NCI-H1417 treated with DMSO at 0.1 percent for 48 hours (cell line): ENCODE measurements at regions not wholly inside any gene's neighbourhood (a gene's known extent, or its start where the extent isn't known, plus 50 kb on each side); places are given as distances from the start of the nearest gene placed in this dataset.

ENCODE experiments used
- DNase-seq: peaks from one replicate; lab custom pipeline; 2025; lab: John Stamatoyannopoulos, UW

- DNase-seq = no peak
Measured at GRCh38 chr1:208587110-208587509, 342.9 kb upstream of the PLXNA2 start.

DNA sequence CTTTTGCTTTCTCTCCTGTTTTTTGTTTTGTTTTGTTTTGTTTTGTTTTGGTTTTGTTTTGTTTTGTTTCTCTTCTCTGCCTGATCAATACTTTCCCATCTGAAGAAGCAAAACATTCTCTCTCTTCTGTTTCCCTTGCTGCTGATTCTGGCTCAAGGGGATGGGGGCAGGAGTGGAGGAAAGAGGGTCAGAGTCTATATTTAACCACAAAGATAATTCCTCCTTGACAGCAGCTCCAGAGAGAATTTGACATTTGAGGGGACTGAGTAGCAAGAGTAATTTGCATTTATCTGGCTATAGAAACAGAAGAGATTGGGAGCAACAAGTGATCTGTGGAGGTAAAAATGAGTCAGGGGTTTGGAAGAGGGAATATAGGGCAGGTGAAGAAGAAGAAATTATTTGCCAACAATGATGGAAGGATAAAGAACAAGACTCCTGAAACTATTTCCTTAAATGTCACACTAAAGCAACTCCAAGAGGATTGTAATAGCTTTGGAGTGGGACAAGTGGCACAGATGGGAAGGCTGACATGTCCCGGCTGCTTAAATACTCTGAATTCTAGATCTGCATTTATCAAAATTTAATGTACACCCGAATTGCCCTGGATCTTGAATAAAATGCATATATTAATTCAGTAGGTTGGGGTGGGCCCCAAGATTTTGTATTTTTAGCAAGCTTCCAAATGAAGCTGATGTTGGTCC lies 349.3 kb upstream of the PLXNA2 start:
- no peak for DNase-seq

DNA sequence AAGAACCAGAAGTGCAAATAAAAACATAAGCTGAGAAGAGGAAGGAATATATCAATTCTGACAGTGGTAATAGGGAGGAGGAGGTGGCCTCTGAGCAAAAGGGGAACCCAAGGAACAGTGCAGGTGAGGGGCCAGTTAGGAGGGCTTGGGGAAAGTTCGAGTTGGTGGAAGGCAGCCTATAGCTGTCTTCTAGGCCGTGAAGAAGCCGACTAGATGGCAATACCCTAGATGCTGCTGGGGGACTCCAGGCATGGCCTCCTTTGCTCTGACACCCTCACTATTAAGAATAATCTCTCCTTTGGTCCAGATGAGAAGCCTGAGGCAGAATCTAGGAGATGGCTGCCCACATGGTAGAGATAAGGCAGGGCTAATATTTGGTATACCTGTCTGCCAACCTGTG lies 351.1 kb upstream of the PLXNA2 start:
- no peak for DNase-seq

- no peak for DNase-seq
Measured at GRCh38 chr1:208595745-208596144, 351.6 kb upstream of the PLXNA2 start.

DNA sequence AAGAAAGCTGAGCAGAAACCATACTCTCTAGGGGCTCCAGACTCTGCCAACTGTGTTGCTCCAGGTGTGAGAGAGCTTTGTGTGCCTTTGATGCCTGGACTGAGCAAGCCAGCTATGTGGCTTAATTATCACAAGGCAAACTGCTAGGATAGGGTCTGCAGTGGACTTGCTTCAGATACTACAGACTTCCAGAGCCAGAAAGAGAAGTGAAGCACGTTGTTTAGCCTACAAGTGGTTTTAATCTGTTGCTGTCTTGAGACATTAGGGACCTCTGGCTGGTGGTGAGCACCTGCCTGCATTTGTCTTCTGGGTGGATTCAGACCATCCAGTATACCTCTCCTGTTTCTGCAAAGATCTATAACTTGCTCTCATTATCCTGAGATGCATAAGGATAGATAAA lies 353.4 kb upstream of the PLXNA2 start:
- DNase-seq = no peak

GRCh38 chr1:208598021-208598420 lies 353.8 kb upstream of the PLXNA2 start:
- DNase-seq = no peak

DNA sequence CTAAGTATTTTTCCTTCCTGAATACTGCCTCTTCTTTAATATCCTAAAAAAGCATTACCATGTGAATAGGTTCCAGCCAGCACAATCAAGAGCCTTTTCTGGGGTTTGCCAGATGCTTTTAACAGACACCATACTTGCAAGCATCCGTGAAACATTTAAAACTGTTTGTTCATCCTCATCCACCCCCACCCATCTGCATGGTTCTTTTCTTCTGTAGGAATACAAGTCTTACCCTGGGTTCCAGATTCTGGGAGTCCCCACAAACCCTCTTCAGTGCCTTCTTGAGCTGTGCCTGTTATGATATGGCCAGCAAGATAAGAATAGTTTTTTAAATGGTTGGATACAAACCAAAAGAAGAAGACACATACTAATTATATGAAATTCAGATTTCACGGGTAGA lies 354.9 kb upstream of the PLXNA2 start:
- DNase-seq = no peak

GRCh38 chr1:208600456-208601190 lies 356.4 kb upstream of the PLXNA2 start:
- DNase-seq = no peak

DNA sequence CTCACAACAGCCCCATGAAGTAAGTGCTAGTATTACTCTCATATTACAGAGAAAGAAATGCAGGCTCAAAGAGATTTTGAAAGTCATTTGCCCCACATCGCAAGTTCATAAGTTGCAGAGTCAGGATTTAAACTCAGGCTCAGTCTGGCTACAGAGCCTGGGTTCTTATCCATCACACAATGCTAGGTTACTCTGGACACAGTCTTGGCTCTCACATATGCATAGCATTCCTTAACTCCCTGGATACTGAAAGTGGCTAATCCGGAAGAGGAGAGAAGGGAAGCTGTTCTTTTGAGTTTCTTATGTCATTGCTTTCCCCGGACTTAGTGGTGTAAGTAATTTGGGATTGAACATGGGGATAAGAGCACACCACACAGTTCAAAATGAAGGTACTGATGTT lies 357.4 kb upstream of the PLXNA2 start:
- no peak for DNase-seq

DNA sequence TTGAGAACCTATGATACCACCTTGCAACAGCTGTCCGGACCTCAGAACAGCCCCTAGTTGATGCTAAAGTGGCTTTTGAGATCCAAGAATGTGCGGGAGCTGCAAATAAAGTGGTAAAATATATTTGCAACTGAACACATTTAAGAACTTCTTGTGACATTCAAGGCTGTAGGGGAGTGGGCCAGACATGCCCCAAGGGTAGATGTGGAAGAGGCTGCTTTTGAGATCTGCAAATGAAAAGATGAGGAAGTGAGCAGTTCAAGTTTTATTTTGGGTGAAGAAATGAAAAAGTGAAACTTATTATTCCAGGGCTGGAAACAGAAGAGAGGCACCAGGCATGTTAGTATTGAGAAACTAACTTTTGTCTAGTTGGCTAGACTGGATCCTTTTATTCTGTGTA lies 359.5 kb upstream of the PLXNA2 start:
- DNase-seq = no peak

DNA sequence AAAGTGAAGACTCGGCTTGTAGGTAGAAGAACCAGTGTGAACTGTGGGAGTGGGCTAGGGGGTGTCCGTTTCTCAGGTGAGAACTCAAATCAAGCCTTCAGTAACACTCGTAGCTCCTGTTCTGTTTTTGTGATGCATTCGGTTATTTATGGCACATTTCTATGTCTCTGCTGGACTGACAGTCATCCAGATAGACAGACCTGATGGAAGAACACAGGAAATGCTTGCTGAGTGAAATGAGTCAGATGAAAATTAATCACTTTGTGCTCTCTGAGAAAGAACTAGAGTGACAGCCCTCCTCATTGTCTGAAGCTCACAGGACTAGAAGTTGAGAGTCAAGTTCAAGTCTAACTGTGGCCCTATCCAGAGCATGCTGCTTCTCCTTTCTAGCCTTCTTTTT lies 360.1 kb upstream of the PLXNA2 start:
- no peak for DNase-seq

DNA sequence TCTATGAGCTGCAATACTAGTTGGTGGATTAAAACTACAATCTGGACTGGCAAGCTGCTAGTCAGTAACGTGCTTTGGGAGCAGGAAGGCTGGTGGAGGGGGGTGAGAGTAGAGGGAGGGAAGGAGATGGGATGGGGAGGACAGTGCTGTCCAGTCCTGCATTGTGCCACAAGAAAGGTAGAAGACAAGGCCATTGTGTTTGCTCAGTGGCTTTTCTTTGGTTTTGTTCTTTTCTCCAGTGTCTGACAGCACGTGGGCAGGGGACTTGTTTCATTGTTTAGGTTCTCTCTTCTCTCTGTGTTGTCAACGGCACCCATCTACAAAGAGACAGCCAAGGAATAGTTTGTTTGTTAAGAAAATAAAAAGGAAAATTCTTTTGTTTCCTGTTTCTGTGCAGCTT lies 362.8 kb upstream of the PLXNA2 start:
- DNase-seq = no peak

DNA sequence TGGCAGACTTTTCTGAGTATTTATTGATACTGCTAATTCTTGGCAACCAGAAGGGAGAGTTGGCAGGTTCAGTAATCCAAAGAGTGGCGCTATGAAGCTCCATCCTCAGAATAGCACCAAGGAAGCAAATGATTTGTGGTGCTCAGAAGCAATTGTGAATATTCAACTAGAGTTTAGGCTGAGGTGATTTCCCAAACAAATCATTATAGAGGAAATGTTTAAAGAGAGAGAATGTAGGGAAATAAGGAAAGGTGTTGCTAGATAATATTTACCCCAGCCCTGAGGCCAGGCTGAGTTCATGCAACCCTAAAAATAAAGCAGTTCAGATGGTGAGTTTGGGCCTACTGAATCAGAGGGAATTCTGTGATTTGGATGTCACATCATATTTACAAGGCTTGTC lies 363.4 kb upstream of the PLXNA2 start:
- no peak for DNase-seq

DNA sequence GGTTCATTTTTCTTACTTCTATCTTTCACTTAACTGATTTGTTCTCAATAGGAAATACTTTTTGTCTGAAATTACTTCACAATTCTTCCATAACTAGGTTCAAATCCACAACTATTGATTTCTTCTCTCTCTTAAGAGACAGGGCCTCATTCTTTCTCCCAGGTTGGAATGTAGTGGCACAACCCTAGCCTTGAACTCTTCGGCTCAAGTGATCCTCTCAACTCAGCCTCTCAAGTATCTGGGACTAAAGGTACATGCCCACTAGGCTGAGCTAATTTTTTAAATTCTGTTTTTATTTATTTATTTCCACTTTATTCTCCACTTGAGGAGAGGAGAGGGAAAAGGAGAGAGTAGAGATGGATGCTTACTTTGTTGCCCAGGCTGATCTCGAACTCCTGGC lies 370.4 kb upstream of the PLXNA2 start:
- no peak for DNase-seq

- DNase-seq = no peak
Measured at GRCh38 chr1:208615371-208615770, 371.2 kb upstream of the PLXNA2 start.

- no peak for DNase-seq
Measured at GRCh38 chr1:208616776-208617175, 372.6 kb upstream of the PLXNA2 start.

DNA sequence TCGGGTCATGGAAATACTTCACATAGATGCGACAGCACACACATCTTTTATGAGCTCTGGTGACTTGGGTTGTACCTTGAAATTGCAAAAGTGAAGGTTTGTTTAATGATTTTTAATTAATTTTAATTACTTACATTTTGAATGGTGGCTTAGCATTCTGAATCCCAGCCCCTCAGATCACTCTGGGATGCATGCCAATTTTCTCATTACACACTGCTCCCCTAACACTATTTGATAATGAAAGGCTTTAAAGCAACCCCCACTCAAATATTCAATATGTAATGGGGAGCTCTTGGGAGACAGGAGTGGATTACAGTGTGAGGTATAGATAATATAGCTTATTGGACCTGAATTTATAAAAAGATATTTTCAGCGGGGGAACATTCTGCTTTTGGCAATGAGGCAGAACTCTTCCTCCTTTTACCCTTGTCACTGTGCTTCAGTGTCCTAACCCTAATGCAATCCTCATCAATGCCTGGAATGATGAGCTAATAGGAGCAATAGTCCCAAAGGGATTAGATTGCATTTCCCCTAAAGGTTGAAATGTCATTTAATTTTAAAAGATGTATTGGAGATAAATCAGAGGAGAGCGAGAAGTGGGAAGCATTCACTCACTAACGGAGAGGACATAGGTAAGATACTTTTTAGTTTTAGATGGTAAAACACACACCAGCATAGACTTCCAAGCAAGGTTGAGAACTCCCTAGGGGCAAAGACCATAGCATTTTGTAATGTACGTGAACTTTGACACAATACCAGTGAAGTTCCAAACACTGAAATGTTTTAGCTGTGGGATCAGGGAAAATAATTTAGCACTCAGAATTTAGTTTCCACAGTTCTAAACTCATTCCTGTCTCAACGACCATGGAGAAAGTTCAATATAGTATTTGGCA lies 384.1 kb upstream of the PLXNA2 start:
- DNase-seq = no peak

DNA sequence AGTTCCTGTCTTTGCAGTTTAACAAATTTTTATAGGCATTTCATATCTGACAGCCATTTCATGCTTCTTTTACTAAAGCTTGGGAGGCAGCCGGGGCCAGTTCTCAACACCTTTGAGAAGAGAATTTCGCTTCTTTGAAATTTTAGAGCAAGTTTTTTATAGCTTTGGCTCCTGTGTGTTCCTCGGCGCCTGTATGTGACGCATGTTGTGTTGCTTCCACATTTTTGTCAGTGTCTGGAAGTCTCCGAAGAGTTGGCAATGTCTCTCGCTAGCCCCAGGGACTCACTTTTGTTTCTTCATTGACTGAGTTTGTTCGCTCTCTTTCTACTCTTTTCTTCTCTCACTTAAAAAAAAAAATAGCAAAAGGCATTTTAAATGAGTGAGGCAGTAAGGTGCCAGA lies 386.9 kb upstream of the PLXNA2 start:
- no peak for DNase-seq

- no peak for DNase-seq
Measured at GRCh38 chr1:208631506-208631905, 387.3 kb upstream of the PLXNA2 start.

DNA sequence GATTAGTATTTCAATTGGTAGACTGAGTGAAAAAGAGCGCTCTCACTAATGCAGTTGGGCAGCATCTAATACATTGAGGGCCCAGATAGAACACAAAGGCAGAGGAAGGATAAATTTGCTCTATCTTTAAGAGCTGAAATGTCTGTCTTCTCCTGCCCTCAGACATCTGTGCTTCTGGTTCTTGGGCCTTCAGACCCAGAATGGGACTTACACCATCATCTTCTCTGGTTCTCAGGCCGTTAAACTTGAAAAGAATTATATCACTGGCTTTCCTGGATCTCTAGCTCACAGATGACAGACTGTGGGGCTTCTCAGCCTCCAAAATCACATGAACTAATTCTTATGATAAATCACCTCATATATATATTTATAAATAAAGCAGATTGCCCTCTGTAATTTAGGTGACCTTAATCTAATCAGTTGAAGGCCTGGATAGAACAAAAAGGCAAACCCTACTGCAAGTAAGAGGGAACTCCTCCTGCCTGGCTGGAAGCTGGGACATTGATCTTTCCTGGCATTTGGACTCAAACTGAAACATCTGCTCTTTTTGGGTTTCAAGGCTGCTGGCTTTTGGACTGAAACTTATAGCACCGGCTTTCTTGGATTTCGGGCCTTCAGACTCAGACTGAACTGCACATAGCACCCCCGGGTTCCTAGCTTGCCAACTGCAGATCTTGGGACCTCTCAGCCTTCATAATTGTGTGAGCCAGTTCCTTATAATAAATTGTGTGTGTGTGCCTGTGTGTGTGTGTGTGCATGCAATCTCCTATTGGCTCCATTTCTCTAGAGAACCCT lies 390.4 kb upstream of the PLXNA2 start:
- no peak for DNase-seq

DNA sequence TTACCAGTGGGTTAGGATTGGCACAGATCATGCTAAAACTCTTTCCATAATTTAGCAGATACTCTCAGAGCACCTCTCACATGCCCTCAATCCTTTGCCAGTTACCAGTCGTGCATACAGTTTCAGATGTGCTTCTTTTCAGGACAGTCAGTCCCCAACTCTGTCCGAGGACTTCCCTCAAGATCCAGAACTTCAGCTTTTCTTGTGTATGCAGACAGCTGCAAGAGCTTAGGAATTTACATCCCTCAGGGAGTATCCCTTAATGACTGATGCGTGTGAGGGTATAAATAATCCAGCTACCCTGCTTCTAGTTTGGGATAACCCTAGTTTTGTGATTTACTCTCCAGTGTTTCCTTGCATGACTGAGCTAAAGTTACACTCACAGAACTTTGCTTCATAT lies 393.0 kb upstream of the PLXNA2 start:
- no peak for DNase-seq

- no peak for DNase-seq
Measured at GRCh38 chr1:208639382-208639781, 395.2 kb upstream of the PLXNA2 start.
